GM12878 (cell line): ENCODE measurements at regions not wholly inside any gene's neighbourhood (a gene's known extent, or its start where the extent isn't known, plus 50 kb on each side); places are given as distances from the start of the nearest gene placed in this dataset.

Experiments
- CTCF ChIP-seq, 3 experiments: IDR thresholded peaks in 2 of 3; conservative IDR thresholded peaks in 1 of 3; 2 replicates each; pipeline ENCODE4 v1.5.1; 2011; ENCODE audit warnings: low read depth in 3 of 3, low read length in 3 of 3, mild to moderate bottlenecking in 3 of 3, control low read depth in 2 of 3, moderate library complexity in 2 of 3, inconsistent platforms in 1 of 3, mixed read lengths in 1 of 3; ENCODE audit not compliant: control insufficient read depth in 2 of 3, insufficient read depth in 1 of 3; ENCODE audit errors: extremely low read depth in 1 of 3
- POLR2AphosphoS5 ChIP-seq: IDR thresholded peaks from 2 replicates; pipeline ENCODE4 v1.6.1; 2011; ENCODE audit warnings: mild to moderate bottlenecking, low read length, inconsistent platforms
- SIX5 ChIP-seq: IDR thresholded peaks from 2 replicates; pipeline ENCODE4 v1.6.1; 2011; ENCODE audit warnings: mild to moderate bottlenecking, low read depth, low read length, moderate library complexity; ENCODE audit not compliant: severe bottlenecking
- TCF3 ChIP-seq: IDR thresholded peaks from 2 replicates; pipeline ENCODE4 v1.6.1; 2012; ENCODE audit warnings: low read depth, mild to moderate bottlenecking, low read length, borderline replicate concordance; ENCODE audit not compliant: insufficient read depth
- USF1 ChIP-seq: IDR thresholded peaks from 2 replicates; pipeline ENCODE4 v1.6.1; 2011; ENCODE audit warnings: borderline replicate concordance, low read depth, mild to moderate bottlenecking, moderate library complexity, mixed read lengths, low read length; ENCODE audit not compliant: insufficient read depth; ENCODE audit errors: extremely low read length

- no peak for TF ChIP-seq TCF3
- TF ChIP-seq CTCF (IDR thresholded peaks at IDR 0.05 in 2 of 3, conservative IDR thresholded peaks at IDR 0.05 in 1 of 3; ENCODE audit: control insufficient read depth in 2 of 3, extremely low read depth in 1 of 3, insufficient read depth in 1 of 3, low read depth in 3 of 3, low read length in 3 of 3) = no peak
- TF ChIP-seq SIX5 = no peak
- TF ChIP-seq USF1 = no peak
- TF ChIP-seq POLR2AphosphoS5 = no peak
These were observed 365.9 kb upstream of the PABPC4L start for GRCh38 chr4:134567461-134567860.
